ENCODE measurements at regions not wholly inside any gene's neighbourhood (a gene's known extent, or its start where the extent isn't known, plus 50 kb on each side); places are given as distances from the start of the nearest gene placed in this dataset.

DNA sequence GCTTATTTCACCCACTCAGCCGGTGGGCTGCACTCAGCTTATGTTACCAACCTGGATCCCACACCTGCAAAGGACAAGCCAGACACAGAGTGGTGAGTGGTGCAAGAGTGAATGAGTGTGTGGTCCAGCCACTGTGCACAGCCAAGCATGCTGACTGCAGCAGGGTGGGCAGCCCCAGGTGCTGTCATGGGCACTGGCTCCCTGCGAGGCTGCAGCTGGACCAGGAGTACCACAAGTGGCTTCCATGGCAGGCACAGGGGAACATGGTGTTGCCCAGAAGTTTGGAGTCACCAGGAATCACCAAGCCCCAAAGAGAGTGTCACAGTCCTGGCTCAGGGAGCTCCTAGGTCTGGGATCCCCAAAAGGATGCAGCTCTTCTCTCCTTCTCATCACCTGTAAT is 1093.4 kb downstream of the KHDRBS2 start:
- WGBS (ENCODE audit: insufficient coverage, insufficient replicate concordance, low lambda C conversion rate, missing lambda C conversion rate), result 0% methylated on average over 2 of the region's 2 CpGs
- H3K27ac ChIP-seq (ENCODE audit: control insufficient read depth, insufficient read depth), result no peak overlapping the region
- H3K79me2 ChIP-seq (ENCODE audit: control insufficient read depth, insufficient read depth, low read length), result no peaks in the 10 kb centered on the region
- H3K27me3 ChIP-seq (replicated peaks in 1 of 2; ENCODE audit: control insufficient read depth in 2 of 2, insufficient read depth in 2 of 2, low read length in 1 of 2), result no peaks in the 10 kb centered on the region
- no peaks in the 10 kb centered on the region for H3K9me3 ChIP-seq (replicated peaks; ENCODE audit: control insufficient read depth, insufficient read depth, low read length)
- no peak overlapping the region for H3K4me2 ChIP-seq (ENCODE audit: control insufficient read depth, insufficient read depth)
- in situ Hi-C loops (cut with MboI) (no loop called here), intact Hi-C loops (cut with micrococcal nuclease; ENCODE audit: unreplicated experiment) (no loop called here)
- H3K9ac ChIP-seq (ENCODE audit: control insufficient read depth, insufficient read depth, low read length), result no peak overlapping the region
- H3K36me3 ChIP-seq (ENCODE audit: control insufficient read depth in 2 of 2, insufficient read depth in 2 of 2, low read length in 1 of 2), result no peaks in the 10 kb centered on the region
- ChIA-PET CTCF (no interaction called here), POLR2A (no interaction called here), RAD21 (ENCODE audit: unreplicated experiment) (no interaction called here), SMC1A (ENCODE audit: uncharacterized antibody, unreplicated experiment) (no interaction called here)
- DNase-seq (ENCODE audit: low read depth, low spot score), result no peak
- no TSS peak for BruUV-seq (replicated peaks)
- no peak overlapping the region for H3K4me3 ChIP-seq
- FAIRE-seq, result no peak
- no peaks in the 10 kb centered on the region for H4K20me1 ChIP-seq (ENCODE audit: control insufficient read depth, insufficient read depth)
- TF ChIP-seq LARP7 (IDR thresholded peaks at IDR 0.05), result no peak
- TF ChIP-seq ATF3 (IDR thresholded peaks at IDR 0.05; ENCODE audit: borderline replicate concordance, extremely low read depth, low read depth, low read length), result no peak
- TF ChIP-seq JUNB (IDR thresholded peaks at IDR 0.05), result no peak
- TF ChIP-seq IKZF2 (IDR thresholded peaks at IDR 0.05), result no peak
- no peak for TF ChIP-seq STAT1 (conservative IDR thresholded peaks at IDR 0.05)
- no peak for TF ChIP-seq SMC3 (IDR thresholded peaks at IDR 0.05; ENCODE audit: borderline replicate concordance, low read length)
- no peak for TF ChIP-seq CBX5 (IDR thresholded peaks at IDR 0.05; ENCODE audit: low read depth)
- no peak for TF ChIP-seq MYB (IDR thresholded peaks at IDR 0.05; ENCODE audit: borderline replicate concordance, low read depth, low read length)
- TF ChIP-seq RUNX3 (IDR thresholded peaks at IDR 0.05; ENCODE audit: low read length), result no peak
- TF ChIP-seq YY1 (IDR thresholded peaks at IDR 0.05; ENCODE audit: low read depth, low read length), result no peak
- no peak for TF ChIP-seq NFYA (IDR thresholded peaks at IDR 0.05; ENCODE audit: borderline replicate concordance, low read depth, low read length)
- TF ChIP-seq RFX5 (IDR thresholded peaks at IDR 0.05; ENCODE audit: low read depth, low read length), result no peak
- H2AFZ ChIP-seq (ENCODE audit: control insufficient read depth, low read depth, low read length), result no peak overlapping the region
- ATAC-seq, result no peak
- no peaks in the 10 kb centered on the region for H3K4me1 ChIP-seq (ENCODE audit: control insufficient read depth, insufficient read depth, low read length)
